ENCODE measurements at regions not wholly inside any gene's neighbourhood (a gene's known extent, or its start where the extent isn't known, plus 50 kb on each side); places are given as distances from the start of the nearest gene placed in this dataset.

GRCh38 chr9:113695901-113696300, 180.2 kb upstream of the ZNF618 start:
- WGBS, 4 donors, result 44 to 59% (median 51%) methylated on average over 2 of the region's 2 CpGs

GRCh38 chr9:113701774-113702755, 174.0 kb upstream of the ZNF618 start:
- H3K4me1 ChIP-seq, result no peaks in the 10 kb centered on the region
- WGBS, 4 donors, result 61 to 70% (median 67%) methylated on average over 17 of the region's 17 CpGs
- no peaks in the 10 kb centered on the region for H3K36me3 ChIP-seq
- H3K27me3 ChIP-seq, result no peaks in the 10 kb centered on the region
- H3K4me3 ChIP-seq, result no peak overlapping the region
- H3K27ac ChIP-seq, result no peak overlapping the region
- ATAC-seq, result no peak
- H3K9me3 ChIP-seq, result peaks cover 0 to 4% (median 0%) of the 10 kb centered on the region in 12 donors
- no peak for TF ChIP-seq CTCF (IDR thresholded peaks at IDR 0.05)
- TF ChIP-seq POLR2A (IDR thresholded peaks at IDR 0.05), result no peak
- DNase-seq, result no peak
- intact Hi-C loops (cut with DNase I), result no loop called here

More at GRCh38 chr9:113695901-113696300, 180.2 kb upstream of the ZNF618 start:
- no peak for DNase-seq
- no peak for TF ChIP-seq CTCF (IDR thresholded peaks at IDR 0.05)
- no peak for TF ChIP-seq POLR2A (IDR thresholded peaks at IDR 0.05)
- Histone ChIP-seq H3K4me3 (no peak overlapping the region), H3K36me3 (no peaks in the 10 kb centered on the region), H3K27me3 (peaks cover 0 to 18% (median 0%) of the 10 kb centered on the region in 9 donors), H3K4me1 (no peaks in the 10 kb centered on the region), H3K9me3 (peaks cover 0 to 7% (median 0%) of the 10 kb centered on the region in 12 donors), H3K27ac (no peak overlapping the region)
- intact Hi-C loops (cut with DNase I), result no loop called here
- no peak for ATAC-seq

GRCh38 chr9:113705306-113705927, 170.7 kb upstream of the ZNF618 start:
- ATAC-seq, result no peak
- intact Hi-C loops (cut with DNase I), result no loop called here
- Histone ChIP-seq H3K4me1 (no peaks in the 10 kb centered on the region), H3K4me3 (no peak overlapping the region), H3K27me3 (no peaks in the 10 kb centered on the region), H3K9me3 (peaks cover 0 to 5% (median 0%) of the 10 kb centered on the region in 12 donors), H3K27ac (no peak overlapping the region), H3K36me3 (no peaks in the 10 kb centered on the region)
- 87 to 89% (median 87%) methylated on average over 6 of the region's 6 CpGs for WGBS, 4 donors
- no peak for DNase-seq
- TF ChIP-seq POLR2A (IDR thresholded peaks at IDR 0.05), result no peak
- TF ChIP-seq CTCF (IDR thresholded peaks at IDR 0.05), result no peak

GRCh38 chr9:113705928-113706519, 170.1 kb upstream of the ZNF618 start:
- intact Hi-C loops (cut with DNase I), result no loop called here
- TF ChIP-seq CTCF (IDR thresholded peaks at IDR 0.05) (no peak), POLR2A (IDR thresholded peaks at IDR 0.05) (no peak)
- Histone ChIP-seq H3K27ac (no peak overlapping the region), H3K9me3 (peaks cover 0 to 5% (median 0%) of the 10 kb centered on the region in 12 donors), H3K4me3 (no peak overlapping the region), H3K4me1 (no peaks in the 10 kb centered on the region), H3K27me3 (no peaks in the 10 kb centered on the region), H3K36me3 (no peaks in the 10 kb centered on the region)
- no peak for ATAC-seq
- no peak for DNase-seq
- WGBS, 4 donors, result 33 to 80% (median 72%) methylated on average over 2 of the region's 2 CpGs
